ENCODE measurements at regions not wholly inside any gene's neighbourhood (a gene's known extent, or its start where the extent isn't known, plus 50 kb on each side); places are given as distances from the start of the nearest gene placed in this dataset.

DNA sequence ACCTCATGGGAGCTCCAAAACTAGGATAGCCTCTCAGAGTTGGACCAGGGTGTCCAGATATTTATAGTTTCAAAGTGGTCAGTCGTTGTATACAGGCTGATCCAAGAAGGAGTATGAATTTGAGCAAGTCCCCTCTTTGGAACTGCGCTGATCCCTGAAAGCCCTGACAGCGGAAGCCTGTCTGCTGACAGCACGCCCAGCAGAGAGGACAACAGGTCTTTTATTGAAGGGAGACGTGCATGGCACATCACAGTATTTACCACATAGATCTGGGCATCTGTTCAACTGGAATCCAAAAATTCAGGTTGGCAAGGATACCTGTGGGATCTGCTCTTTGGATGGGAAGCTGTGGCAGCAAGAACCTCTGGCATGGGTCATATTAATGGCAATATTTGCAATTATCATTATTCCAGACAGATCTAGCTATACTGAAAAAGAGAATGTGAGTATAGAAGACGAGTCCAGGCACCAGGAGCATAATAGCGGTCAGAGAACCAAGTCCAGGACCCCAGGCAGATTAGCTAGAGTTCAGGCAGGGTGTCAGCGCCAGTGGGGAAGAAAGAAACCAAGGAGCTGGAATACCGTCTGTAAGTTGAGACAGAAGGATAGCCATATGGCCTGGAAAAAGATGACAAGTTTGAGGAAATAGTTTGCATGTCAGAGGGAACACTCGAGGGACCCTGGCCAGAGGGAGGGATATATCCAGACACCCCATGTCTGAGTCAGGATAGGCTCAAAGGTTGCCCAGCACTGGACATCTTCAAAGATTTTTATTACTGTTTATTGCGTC is 260.4 kb upstream of the FANCL start:
- no peak overlapping the region for H3K27ac Mint-ChIP-seq
- no peak for DNase-seq
- H3K4me3 Mint-ChIP-seq, result no peak overlapping the region
- H3K4me1 Mint-ChIP-seq (ENCODE audit: low read depth), result no peaks in the 10 kb centered on the region
- H3K9me3 Mint-ChIP-seq, result no peaks in the 10 kb centered on the region
- no peaks in the 10 kb centered on the region for H3K36me3 Mint-ChIP-seq (ENCODE audit: low read depth)
- TF ChIP-seq, protein P1, sequence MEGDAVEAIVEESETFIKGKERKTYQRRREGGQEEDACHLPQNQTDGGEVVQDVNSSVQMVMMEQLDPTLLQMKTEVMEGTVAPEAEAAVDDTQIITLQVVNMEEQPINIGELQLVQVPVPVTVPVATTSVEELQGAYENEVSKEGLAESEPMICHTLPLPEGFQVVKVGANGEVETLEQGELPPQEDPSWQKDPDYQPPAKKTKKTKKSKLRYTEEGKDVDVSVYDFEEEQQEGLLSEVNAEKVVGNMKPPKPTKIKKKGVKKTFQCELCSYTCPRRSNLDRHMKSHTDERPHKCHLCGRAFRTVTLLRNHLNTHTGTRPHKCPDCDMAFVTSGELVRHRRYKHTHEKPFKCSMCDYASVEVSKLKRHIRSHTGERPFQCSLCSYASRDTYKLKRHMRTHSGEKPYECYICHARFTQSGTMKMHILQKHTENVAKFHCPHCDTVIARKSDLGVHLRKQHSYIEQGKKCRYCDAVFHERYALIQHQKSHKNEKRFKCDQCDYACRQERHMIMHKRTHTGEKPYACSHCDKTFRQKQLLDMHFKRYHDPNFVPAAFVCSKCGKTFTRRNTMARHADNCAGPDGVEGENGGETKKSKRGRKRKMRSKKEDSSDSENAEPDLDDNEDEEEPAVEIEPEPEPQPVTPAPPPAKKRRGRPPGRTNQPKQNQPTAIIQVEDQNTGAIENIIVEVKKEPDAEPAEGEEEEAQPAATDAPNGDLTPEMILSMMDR (IDR thresholded peaks at IDR 0.05), result no peak
- peaks cover 6% of the 10 kb centered on the region for H3K27me3 Mint-ChIP-seq (ENCODE audit: insufficient read depth)

DNA sequence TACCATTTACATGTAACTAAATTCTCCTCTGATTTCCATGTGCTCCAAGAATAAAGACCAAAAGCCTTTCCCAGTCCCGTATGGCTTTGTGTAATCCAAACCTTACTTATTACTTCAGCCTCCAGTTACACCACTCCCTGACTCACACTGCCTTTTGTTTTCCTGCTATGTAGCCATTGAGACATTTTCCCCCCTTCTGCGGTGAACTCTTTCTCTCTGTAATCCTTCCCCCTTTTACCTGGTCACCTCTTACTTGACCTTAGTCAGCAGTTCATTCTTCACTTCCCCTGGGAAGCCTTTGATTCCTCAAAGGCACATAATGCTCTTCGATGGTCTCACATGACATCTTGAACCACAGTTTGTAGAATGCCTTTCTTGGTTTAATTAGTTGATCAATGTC is 256.0 kb upstream of the FANCL start:
- Mint-ChIP-seq H3K9me3 (no peaks in the 10 kb centered on the region), H3K36me3 (ENCODE audit: low read depth) (no peaks in the 10 kb centered on the region), H3K27ac (no peak overlapping the region), H3K4me1 (ENCODE audit: low read depth) (no peaks in the 10 kb centered on the region), H3K4me3 (no peak overlapping the region), H3K27me3 (ENCODE audit: insufficient read depth) (peaks cover 1% of the 10 kb centered on the region; the same call in 1 of the 2 replicates)
- TF ChIP-seq, protein P1 (IDR thresholded peaks at IDR 0.05), result no peak
- DNase-seq, result no peak

DNA sequence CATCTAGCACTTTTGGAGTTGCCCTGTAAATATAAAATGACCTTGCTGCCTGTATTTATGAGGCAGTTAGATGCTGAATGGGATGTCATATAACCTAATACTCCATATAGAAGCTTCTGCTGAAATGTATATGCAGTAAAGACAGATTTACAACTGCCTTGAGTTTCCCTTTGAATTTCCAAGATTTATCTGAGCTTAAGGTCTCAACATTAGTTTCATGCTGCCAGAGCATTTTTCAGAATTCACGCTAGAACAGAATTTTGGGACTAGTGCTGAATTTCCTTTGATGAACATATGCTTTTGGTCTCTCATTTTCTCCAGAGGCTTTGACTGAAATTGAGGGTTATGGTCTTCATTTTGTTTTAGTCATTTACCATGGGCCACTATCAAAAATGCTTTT is 254.7 kb upstream of the FANCL start:
- DNase-seq, result no peak
- H3K9me3 Mint-ChIP-seq, result no peaks in the 10 kb centered on the region
- no peak overlapping the region for H3K4me3 Mint-ChIP-seq
- TF ChIP-seq, protein P1 (IDR thresholded peaks at IDR 0.05), result no peak
- no peak overlapping the region for H3K27ac Mint-ChIP-seq
- H3K36me3 Mint-ChIP-seq (ENCODE audit: low read depth), result no peaks in the 10 kb centered on the region
- H3K4me1 Mint-ChIP-seq (ENCODE audit: low read depth), result no peaks in the 10 kb centered on the region
- H3K27me3 Mint-ChIP-seq (ENCODE audit: insufficient read depth), result peaks cover 1% of the 10 kb centered on the region; the same call in 1 of the 2 replicates

DNA sequence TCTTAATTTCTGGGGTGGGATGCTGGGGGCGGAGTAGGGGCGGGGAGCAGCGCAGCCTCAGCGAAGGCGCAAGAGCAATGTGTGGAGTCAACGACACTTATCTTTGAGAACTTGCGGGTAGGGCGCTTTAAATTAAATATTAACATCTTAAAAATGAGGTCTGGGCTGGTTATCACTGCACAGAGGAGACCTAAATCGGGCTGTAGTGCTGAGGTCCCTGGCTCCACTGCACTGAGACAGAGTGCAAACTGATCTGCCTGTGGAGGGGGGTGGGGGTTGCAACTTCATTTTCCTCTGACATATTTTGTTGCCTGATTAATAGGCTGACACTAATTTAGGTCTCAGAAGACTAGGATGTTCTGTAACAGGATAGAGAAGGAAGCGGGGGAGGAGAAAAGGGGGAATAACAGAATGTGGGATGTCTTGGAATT is 253.0 kb upstream of the FANCL start:
- Mint-ChIP-seq H3K27ac (no peak overlapping the region), H3K4me3 (no peak overlapping the region), H3K27me3 (ENCODE audit: insufficient read depth) (peaks cover 1% of the 10 kb centered on the region; the same call in 1 of the 2 replicates), H3K4me1 (ENCODE audit: low read depth) (no peaks in the 10 kb centered on the region), H3K9me3 (no peaks in the 10 kb centered on the region), H3K36me3 (ENCODE audit: low read depth) (no peaks in the 10 kb centered on the region)
- no peak for DNase-seq
- TF ChIP-seq, protein P1 (IDR thresholded peaks at IDR 0.05), result no peak

DNA sequence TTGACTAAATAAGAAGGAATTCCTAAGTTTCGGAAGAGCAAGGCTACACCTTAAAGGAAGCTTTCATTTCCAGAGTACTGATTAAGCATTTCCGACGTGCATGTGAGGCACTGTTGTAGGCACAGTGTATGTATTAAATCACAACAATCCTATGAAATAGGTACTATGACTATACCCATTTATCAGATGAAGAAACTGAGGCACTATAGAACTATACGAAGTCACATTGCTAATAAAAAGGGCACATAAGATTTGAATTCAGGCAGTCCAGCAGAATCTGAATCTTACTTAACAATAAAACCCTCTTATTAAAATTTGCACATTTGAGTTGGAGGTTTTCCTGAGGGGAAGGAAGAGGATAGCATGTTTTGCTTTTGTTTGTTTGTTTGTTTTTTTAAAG is 243.5 kb upstream of the FANCL start:
- Mint-ChIP-seq H3K4me1 (ENCODE audit: low read depth) (peaks cover 26% of the 10 kb centered on the region; the same call in 1 of the 2 replicates), H3K27ac (no peak overlapping the region), H3K27me3 (ENCODE audit: insufficient read depth) (peaks cover 4% of the 10 kb centered on the region; the same call in 1 of the 2 replicates), H3K9me3 (peaks cover 11% of the 10 kb centered on the region), H3K4me3 (no peak overlapping the region), H3K36me3 (ENCODE audit: low read depth) (peaks cover 6% of the 10 kb centered on the region; the same call in 1 of the 2 replicates)
- TF ChIP-seq, protein P1 (IDR thresholded peaks at IDR 0.05), result no peak
- no peak for DNase-seq

All from HFFc6 (cell line).